Keratinocyte (primary cell): ENCODE measurements at regions not wholly inside any gene's neighbourhood (a gene's known extent, or its start where the extent isn't known, plus 50 kb on each side); places are given as distances from the start of the nearest gene placed in this dataset.

Experiments
- DNase-seq: peaks from one replicate; pipeline ENCODE4 v3.0.0-alpha.2; 2011; ENCODE audit warnings: low read depth, missing footprints, low spot score
- FAIRE-seq: peaks from 2 replicates; lab custom pipeline; 2011; peaks lifted over from hg19 to GRCh38; lab: Jason Lieb, UNC
- H2AFZ ChIP-seq: 2 replicates; pipeline ENCODE4 v1.6.0; 2012; ENCODE audit warnings: low read length, control low read depth, inconsistent platforms; ENCODE audit not compliant: control insufficient read depth
- H3K27ac ChIP-seq: 2 replicates; pipeline ENCODE4 v1.5.1; 2011; ENCODE audit warnings: low read length; ENCODE audit not compliant: control insufficient read depth, insufficient read depth
- H3K27me3 ChIP-seq: 3 replicates; pipeline ENCODE4 v1.6.0; 2011; ENCODE audit warnings: low read length; ENCODE audit not compliant: control insufficient read depth, insufficient read depth; ENCODE audit errors: extremely low read depth
- H3K36me3 ChIP-seq, 2 experiments: 2 replicates in 1 of 2; 3 replicates in 1 of 2; pipeline ENCODE4 v1.5.1; 2011; ENCODE audit warnings: low read length in 2 of 2, mild to moderate bottlenecking in 1 of 2; ENCODE audit not compliant: control insufficient read depth in 2 of 2, insufficient read depth in 2 of 2; ENCODE audit errors: extremely low read depth in 1 of 2
- H3K4me1 ChIP-seq: 3 replicates; pipeline ENCODE4 v1.5.1; 2011; ENCODE audit warnings: low read length; ENCODE audit not compliant: control insufficient read depth, insufficient read depth; ENCODE audit errors: extremely low read depth
- H3K4me2 ChIP-seq: 3 replicates; pipeline ENCODE4 v1.6.0; 2011; ENCODE audit warnings: low read depth, low read length; ENCODE audit not compliant: control insufficient read depth, insufficient read depth; ENCODE audit errors: extremely low read depth
- H3K4me3 ChIP-seq, 3 experiments: fragments of 200-600 bp in 1 of 3; sonication (generic) in 1 of 3; 2 replicates in 2 of 3; 3 replicates in 1 of 3; pipeline ENCODE4 v1.5.1; 2011 to 2016; ENCODE audit warnings: low read length in 3 of 3, mild to moderate bottlenecking in 3 of 3, control low read depth in 2 of 3, inconsistent platforms in 1 of 3, low read depth in 1 of 3, mixed read lengths in 1 of 3, mixed run types in 1 of 3, moderate library complexity in 1 of 3; ENCODE audit not compliant: control insufficient read depth in 2 of 3, insufficient read depth in 2 of 3; ENCODE audit errors: extremely low read depth in 1 of 3
- H3K79me2 ChIP-seq: 2 replicates; pipeline ENCODE4 v1.6.0; 2012; ENCODE audit warnings: low read length; ENCODE audit not compliant: control insufficient read depth, insufficient read depth
- H3K9ac ChIP-seq: 3 replicates; pipeline ENCODE4 v1.6.0; 2011; ENCODE audit warnings: low read length; ENCODE audit not compliant: control insufficient read depth, insufficient read depth; ENCODE audit errors: extremely low read depth
- H3K9me1 ChIP-seq: 3 replicates; pipeline ENCODE4 v1.6.0; 2011; ENCODE audit warnings: low read length; ENCODE audit not compliant: control insufficient read depth, insufficient read depth; ENCODE audit errors: extremely low read depth
- H3K9me3 ChIP-seq: 2 replicates; pipeline ENCODE4 v1.5.1; 2012; ENCODE audit warnings: low read depth, low read length; ENCODE audit not compliant: control insufficient read depth
- H4K20me1 ChIP-seq: 3 replicates; pipeline ENCODE4 v1.6.0; 2011; ENCODE audit warnings: low read length; ENCODE audit not compliant: control insufficient read depth, insufficient read depth; ENCODE audit errors: extremely low read depth
- CTCF ChIP-seq, 3 experiments: IDR thresholded peaks in 1 of 3; conservative IDR thresholded peaks in 1 of 3; optimal IDR thresholded peaks in 1 of 3; 2 replicates in 2 of 3; 3 replicates in 1 of 3; pipeline versions ENCODE3 to v1.5.1; 2011; ENCODE audit warnings: low read length in 3 of 3, mild to moderate bottlenecking in 3 of 3, moderate library complexity in 2 of 3, control low read depth in 1 of 3, inconsistent platforms in 1 of 3; ENCODE audit not compliant: insufficient read depth in 2 of 3; ENCODE audit errors: extremely low read depth in 1 of 3
- EZH2 ChIP-seq: IDR thresholded peaks from one replicate; pipeline ENCODE4 v1.6.1; 2012; ENCODE audit warnings: inconsistent platforms, mild to moderate bottlenecking, low read length, moderate library complexity
- dilution Hi-C: fragments of 300-500 bp; cut with MboI; formaldehyde crosslinking; loops from one replicate; pipeline ENCODE4 v1.7.0; 2020; ENCODE audit warnings: low sequenced_read_pairs; ENCODE audit not compliant: extremely low pct_ligation_motif_present

- Histone ChIP-seq H3K27me3 (no peaks in the 10 kb centered on the region), H2AFZ (no peak overlapping the region), H3K9ac (no peak overlapping the region), H3K27ac (no peak overlapping the region), H3K9me3 (no peaks in the 10 kb centered on the region), H3K4me3 (no peak overlapping the region), H3K4me2 (no peak overlapping the region), H3K9me1 (no peaks in the 10 kb centered on the region), H3K36me3 (no peaks in the 10 kb centered on the region), H4K20me1 (no peaks in the 10 kb centered on the region), H3K79me2 (no peaks in the 10 kb centered on the region), H3K4me1 (no peaks in the 10 kb centered on the region)
- FAIRE-seq (no peak), DNase-seq (no peak)
- TF ChIP-seq EZH2 (no peak), CTCF (optimal IDR thresholded peaks at IDR 0.05 in 1 of 3, IDR thresholded peaks at IDR 0.05 in 1 of 3, conservative IDR thresholded peaks at IDR 0.05 in 1 of 3; ENCODE audit: extremely low read depth in 1 of 3, insufficient read depth in 2 of 3, low read length in 3 of 3) (no peak)
- dilution Hi-C loops: no loop called here
These were observed 241.0 kb downstream of the GLI2 start for GRCh38 chr2:120976501-120977307.

- H3K4me3 ChIP-seq: no peak overlapping the region
- H3K4me1 ChIP-seq: no peaks in the 10 kb centered on the region
- no peak overlapping the region for H3K9ac ChIP-seq
- H4K20me1 ChIP-seq: no peaks in the 10 kb centered on the region
- H3K27me3 ChIP-seq: no peaks in the 10 kb centered on the region
- FAIRE-seq (no peak), DNase-seq (no peak)
- no peaks in the 10 kb centered on the region for H3K79me2 ChIP-seq
- dilution Hi-C loops: no loop called here
- H2AFZ ChIP-seq: no peak overlapping the region
- no peak for TF ChIP-seq CTCF (optimal IDR thresholded peaks at IDR 0.05 in 1 of 3, IDR thresholded peaks at IDR 0.05 in 1 of 3, conservative IDR thresholded peaks at IDR 0.05 in 1 of 3; ENCODE audit: extremely low read depth in 1 of 3, insufficient read depth in 2 of 3, low read length in 3 of 3)
- TF ChIP-seq EZH2: no peak
- H3K9me1 ChIP-seq: no peaks in the 10 kb centered on the region
- no peak overlapping the region for H3K4me2 ChIP-seq
- no peaks in the 10 kb centered on the region for H3K9me3 ChIP-seq
- H3K27ac ChIP-seq: no peak overlapping the region
- H3K36me3 ChIP-seq: no peaks in the 10 kb centered on the region
These were observed 242.1 kb downstream of the GLI2 start for GRCh38 chr2:120977582-120978358.
